ENCODE measurements at regions not wholly inside any gene's neighbourhood (a gene's known extent, or its start where the extent isn't known, plus 50 kb on each side); places are given as distances from the start of the nearest gene placed in this dataset.

DNA sequence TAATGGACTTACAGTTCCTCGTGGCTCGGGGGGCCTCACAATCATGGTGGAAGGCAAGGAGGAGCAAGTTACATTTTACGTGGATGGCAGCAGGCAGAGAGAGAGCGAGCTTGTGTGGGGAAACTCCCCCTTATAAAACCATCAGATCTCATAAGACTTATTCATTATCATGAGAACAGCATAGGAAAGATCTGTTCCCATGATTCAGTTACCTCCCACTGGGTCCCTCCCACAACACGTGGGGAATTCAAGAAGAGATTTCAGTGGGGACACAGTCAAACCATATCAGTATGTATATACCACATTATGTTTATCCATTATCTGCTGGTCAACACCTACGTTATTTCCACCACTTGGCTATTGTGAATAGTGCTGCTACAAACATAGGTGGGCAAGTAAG is 352.3 kb upstream of the B3GALT2 start (continued):
- TF ChIP-seq, protein P1, sequence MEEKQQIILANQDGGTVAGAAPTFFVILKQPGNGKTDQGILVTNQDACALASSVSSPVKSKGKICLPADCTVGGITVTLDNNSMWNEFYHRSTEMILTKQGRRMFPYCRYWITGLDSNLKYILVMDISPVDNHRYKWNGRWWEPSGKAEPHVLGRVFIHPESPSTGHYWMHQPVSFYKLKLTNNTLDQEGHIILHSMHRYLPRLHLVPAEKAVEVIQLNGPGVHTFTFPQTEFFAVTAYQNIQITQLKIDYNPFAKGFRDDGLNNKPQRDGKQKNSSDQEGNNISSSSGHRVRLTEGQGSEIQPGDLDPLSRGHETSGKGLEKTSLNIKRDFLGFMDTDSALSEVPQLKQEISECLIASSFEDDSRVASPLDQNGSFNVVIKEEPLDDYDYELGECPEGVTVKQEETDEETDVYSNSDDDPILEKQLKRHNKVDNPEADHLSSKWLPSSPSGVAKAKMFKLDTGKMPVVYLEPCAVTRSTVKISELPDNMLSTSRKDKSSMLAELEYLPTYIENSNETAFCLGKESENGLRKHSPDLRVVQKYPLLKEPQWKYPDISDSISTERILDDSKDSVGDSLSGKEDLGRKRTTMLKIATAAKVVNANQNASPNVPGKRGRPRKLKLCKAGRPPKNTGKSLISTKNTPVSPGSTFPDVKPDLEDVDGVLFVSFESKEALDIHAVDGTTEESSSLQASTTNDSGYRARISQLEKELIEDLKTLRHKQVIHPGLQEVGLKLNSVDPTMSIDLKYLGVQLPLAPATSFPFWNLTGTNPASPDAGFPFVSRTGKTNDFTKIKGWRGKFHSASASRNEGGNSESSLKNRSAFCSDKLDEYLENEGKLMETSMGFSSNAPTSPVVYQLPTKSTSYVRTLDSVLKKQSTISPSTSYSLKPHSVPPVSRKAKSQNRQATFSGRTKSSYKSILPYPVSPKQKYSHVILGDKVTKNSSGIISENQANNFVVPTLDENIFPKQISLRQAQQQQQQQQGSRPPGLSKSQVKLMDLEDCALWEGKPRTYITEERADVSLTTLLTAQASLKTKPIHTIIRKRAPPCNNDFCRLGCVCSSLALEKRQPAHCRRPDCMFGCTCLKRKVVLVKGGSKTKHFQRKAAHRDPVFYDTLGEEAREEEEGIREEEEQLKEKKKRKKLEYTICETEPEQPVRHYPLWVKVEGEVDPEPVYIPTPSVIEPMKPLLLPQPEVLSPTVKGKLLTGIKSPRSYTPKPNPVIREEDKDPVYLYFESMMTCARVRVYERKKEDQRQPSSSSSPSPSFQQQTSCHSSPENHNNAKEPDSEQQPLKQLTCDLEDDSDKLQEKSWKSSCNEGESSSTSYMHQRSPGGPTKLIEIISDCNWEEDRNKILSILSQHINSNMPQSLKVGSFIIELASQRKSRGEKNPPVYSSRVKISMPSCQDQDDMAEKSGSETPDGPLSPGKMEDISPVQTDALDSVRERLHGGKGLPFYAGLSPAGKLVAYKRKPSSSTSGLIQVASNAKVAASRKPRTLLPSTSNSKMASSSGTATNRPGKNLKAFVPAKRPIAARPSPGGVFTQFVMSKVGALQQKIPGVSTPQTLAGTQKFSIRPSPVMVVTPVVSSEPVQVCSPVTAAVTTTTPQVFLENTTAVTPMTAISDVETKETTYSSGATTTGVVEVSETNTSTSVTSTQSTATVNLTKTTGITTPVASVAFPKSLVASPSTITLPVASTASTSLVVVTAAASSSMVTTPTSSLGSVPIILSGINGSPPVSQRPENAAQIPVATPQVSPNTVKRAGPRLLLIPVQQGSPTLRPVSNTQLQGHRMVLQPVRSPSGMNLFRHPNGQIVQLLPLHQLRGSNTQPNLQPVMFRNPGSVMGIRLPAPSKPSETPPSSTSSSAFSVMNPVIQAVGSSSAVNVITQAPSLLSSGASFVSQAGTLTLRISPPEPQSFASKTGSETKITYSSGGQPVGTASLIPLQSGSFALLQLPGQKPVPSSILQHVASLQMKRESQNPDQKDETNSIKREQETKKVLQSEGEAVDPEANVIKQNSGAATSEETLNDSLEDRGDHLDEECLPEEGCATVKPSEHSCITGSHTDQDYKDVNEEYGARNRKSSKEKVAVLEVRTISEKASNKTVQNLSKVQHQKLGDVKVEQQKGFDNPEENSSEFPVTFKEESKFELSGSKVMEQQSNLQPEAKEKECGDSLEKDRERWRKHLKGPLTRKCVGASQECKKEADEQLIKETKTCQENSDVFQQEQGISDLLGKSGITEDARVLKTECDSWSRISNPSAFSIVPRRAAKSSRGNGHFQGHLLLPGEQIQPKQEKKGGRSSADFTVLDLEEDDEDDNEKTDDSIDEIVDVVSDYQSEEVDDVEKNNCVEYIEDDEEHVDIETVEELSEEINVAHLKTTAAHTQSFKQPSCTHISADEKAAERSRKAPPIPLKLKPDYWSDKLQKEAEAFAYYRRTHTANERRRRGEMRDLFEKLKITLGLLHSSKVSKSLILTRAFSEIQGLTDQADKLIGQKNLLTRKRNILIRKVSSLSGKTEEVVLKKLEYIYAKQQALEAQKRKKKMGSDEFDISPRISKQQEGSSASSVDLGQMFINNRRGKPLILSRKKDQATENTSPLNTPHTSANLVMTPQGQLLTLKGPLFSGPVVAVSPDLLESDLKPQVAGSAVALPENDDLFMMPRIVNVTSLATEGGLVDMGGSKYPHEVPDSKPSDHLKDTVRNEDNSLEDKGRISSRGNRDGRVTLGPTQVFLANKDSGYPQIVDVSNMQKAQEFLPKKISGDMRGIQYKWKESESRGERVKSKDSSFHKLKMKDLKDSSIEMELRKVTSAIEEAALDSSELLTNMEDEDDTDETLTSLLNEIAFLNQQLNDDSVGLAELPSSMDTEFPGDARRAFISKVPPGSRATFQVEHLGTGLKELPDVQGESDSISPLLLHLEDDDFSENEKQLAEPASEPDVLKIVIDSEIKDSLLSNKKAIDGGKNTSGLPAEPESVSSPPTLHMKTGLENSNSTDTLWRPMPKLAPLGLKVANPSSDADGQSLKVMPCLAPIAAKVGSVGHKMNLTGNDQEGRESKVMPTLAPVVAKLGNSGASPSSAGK (IDR thresholded peaks at IDR 0.05): no peak
- TF ChIP-seq, protein P2, sequence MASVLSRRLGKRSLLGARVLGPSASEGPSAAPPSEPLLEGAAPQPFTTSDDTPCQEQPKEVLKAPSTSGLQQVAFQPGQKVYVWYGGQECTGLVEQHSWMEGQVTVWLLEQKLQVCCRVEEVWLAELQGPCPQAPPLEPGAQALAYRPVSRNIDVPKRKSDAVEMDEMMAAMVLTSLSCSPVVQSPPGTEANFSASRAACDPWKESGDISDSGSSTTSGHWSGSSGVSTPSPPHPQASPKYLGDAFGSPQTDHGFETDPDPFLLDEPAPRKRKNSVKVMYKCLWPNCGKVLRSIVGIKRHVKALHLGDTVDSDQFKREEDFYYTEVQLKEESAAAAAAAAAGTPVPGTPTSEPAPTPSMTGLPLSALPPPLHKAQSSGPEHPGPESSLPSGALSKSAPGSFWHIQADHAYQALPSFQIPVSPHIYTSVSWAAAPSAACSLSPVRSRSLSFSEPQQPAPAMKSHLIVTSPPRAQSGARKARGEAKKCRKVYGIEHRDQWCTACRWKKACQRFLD (CRISPR knock-in tag; IDR thresholded peaks at IDR 0.05): no peak
- TF ChIP-seq SMAD4 (CRISPR knock-in tag; conservative IDR thresholded peaks at IDR 0.05): no peak
- no peak for TF ChIP-seq PHF20 (IDR thresholded peaks at IDR 0.05; ENCODE audit: partially characterized antibody)
- TF ChIP-seq, protein P3, sequence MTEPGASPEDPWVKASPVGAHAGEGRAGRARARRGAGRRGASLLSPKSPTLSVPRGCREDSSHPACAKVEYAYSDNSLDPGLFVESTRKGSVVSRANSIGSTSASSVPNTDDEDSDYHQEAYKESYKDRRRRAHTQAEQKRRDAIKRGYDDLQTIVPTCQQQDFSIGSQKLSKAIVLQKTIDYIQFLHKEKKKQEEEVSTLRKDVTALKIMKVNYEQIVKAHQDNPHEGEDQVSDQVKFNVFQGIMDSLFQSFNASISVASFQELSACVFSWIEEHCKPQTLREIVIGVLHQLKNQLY (CRISPR knock-in tag; conservative IDR thresholded peaks at IDR 0.05): no peak
- TF ChIP-seq ZNF785 (CRISPR knock-in tag; IDR thresholded peaks at IDR 0.05): no peak
- TF ChIP-seq, protein P4, sequence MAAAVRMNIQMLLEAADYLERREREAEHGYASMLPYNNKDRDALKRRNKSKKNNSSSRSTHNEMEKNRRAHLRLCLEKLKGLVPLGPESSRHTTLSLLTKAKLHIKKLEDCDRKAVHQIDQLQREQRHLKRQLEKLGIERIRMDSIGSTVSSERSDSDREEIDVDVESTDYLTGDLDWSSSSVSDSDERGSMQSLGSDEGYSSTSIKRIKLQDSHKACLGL (CRISPR knock-in tag; IDR thresholded peaks at IDR 0.05; ENCODE audit: borderline replicate concordance, poor library complexity, severe bottlenecking): no peak
- no peak for TF ChIP-seq ZNF217 (CRISPR knock-in tag; IDR thresholded peaks at IDR 0.05)
- no peak for TF ChIP-seq CCAR2 (IDR thresholded peaks at IDR 0.05; ENCODE audit: low read depth, low read length)

Data from K562 (cell line).